ENCODE measurements at regions not wholly inside any gene's neighbourhood (a gene's known extent, or its start where the extent isn't known, plus 50 kb on each side); places are given as distances from the start of the nearest gene placed in this dataset.

DNA sequence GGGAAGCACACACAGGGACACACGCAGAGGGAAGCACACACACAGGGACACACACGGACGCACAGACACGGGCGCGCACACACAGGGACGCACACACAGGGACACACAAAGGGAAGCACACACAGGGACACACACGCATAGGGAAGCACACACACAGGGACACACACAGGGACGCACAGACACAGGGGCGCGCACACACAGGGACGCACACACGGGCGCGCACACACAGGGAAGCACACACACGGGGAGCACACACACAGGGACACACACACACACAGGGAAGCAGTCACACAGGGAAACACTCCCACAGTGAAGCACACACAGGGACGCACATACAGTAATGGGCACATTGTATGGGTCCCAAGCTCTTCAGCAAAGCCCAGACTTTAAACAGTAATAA lies 685.3 kb downstream of the TRIML1 start:
- Histone ChIP-seq H3K36me3 (ENCODE audit: insufficient read depth, low read length) (no peaks in the 10 kb centered on the region), H3K4me3 (ENCODE audit: low read length) (no peak overlapping the region), H3K27ac (ENCODE audit: low read depth, low read length) (no peak overlapping the region), H3K9me3 (ENCODE audit: insufficient read depth, low read depth, low read length) (no peaks in the 10 kb centered on the region), H3K27me3 (ENCODE audit: insufficient read depth, low read length) (no peaks in the 10 kb centered on the region), H3K4me1 (ENCODE audit: insufficient read depth, low read length) (peaks cover 11% of the 10 kb centered on the region), H3K9ac (ENCODE audit: low read depth, low read length) (no peak overlapping the region)
- WGBS, result 96% methylated on average over 17 of the region's 17 CpGs

DNA sequence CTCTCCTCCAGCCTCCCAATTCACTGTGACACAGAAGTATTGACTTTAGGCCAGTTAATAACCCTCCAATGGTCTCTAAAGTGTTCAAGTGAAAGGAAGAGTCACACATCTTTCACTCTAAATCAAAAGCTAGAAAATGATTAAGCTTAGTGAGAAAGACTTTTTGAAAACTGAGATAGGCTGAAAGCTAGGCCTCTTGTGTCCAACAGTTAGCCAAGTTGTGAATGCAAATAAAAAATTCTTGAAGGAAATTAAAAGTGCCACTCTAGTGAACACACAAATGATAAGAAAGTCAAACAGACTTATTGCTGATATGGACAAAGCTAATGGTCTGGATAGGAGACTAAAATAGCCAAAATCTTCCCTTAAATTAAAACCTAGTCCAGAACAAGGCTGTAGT lies 687.2 kb downstream of the TRIML1 start:
- Histone ChIP-seq H3K27me3 (ENCODE audit: insufficient read depth, low read length) (no peaks in the 10 kb centered on the region), H3K4me1 (ENCODE audit: insufficient read depth, low read length) (peaks cover 11% of the 10 kb centered on the region), H3K36me3 (ENCODE audit: insufficient read depth, low read length) (no peaks in the 10 kb centered on the region), H3K27ac (ENCODE audit: low read depth, low read length) (no peak overlapping the region), H3K9ac (ENCODE audit: low read depth, low read length) (no peak overlapping the region), H3K9me3 (ENCODE audit: insufficient read depth, low read depth, low read length) (no peaks in the 10 kb centered on the region), H3K4me3 (ENCODE audit: low read length) (no peak overlapping the region)

DNA sequence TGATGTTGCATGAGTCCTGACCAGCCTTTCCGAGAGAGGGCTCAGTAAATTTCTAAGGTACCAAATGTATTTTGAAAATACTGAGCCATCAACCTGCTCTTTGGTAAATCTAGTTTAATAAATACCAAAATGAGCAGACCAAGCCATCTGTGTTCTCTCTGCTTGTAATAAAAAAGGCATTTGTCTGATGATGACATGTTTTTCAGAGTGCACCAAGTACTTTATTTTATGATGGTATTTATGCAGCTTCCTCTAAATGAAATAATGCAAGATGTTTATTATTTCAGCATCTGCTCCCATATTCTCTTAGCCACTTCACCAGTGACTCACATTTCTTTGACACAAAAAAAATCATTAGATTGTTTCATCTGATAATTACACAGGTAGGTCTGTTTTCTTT lies 700.5 kb downstream of the TRIML1 start:
- no peaks in the 10 kb centered on the region for H3K4me1 ChIP-seq (ENCODE audit: insufficient read depth, low read length)
- no peak overlapping the region for H3K4me3 ChIP-seq (ENCODE audit: low read length)
- H3K27ac ChIP-seq (ENCODE audit: low read depth, low read length), result no peak overlapping the region
- H3K9ac ChIP-seq (ENCODE audit: low read depth, low read length), result no peak overlapping the region
- H3K36me3 ChIP-seq (ENCODE audit: insufficient read depth, low read length), result no peaks in the 10 kb centered on the region
- H3K27me3 ChIP-seq (ENCODE audit: insufficient read depth, low read length), result no peaks in the 10 kb centered on the region
- 100% methylated on average over 1 of the region's 1 CpG for WGBS
- no peaks in the 10 kb centered on the region for H3K9me3 ChIP-seq (ENCODE audit: insufficient read depth, low read depth, low read length)

DNA sequence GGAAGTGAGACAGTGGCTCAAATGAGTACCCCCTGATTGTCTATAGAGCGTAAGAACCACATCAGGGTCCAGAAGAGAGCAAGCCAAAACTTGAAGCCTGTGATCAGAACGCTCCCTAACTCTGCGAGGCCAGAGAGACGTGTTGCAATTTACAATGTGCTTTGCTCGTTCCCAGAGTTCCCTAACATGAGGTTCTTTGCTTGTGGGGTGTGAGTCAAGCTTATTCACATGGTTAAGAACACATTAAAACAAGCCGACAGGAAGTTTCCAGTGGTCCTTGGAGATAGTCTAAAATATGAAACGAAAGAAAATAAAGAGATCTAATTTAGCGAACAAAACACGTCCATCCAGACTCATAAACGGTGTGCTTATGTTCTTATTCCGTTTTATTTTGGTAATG lies 702.3 kb downstream of the TRIML1 start:
- 97% methylated on average over 11 of the region's 11 CpGs for WGBS
- no peaks in the 10 kb centered on the region for H3K27me3 ChIP-seq (ENCODE audit: insufficient read depth, low read length)
- no peaks in the 10 kb centered on the region for H3K9me3 ChIP-seq (ENCODE audit: insufficient read depth, low read depth, low read length)
- no peak overlapping the region for H3K9ac ChIP-seq (ENCODE audit: low read depth, low read length)
- H3K4me3 ChIP-seq (ENCODE audit: low read length), result no peak overlapping the region
- H3K4me1 ChIP-seq (ENCODE audit: insufficient read depth, low read length), result peaks cover 6% of the 10 kb centered on the region
- no peaks in the 10 kb centered on the region for H3K36me3 ChIP-seq (ENCODE audit: insufficient read depth, low read length)
- no peak overlapping the region for H3K27ac ChIP-seq (ENCODE audit: low read depth, low read length)

DNA sequence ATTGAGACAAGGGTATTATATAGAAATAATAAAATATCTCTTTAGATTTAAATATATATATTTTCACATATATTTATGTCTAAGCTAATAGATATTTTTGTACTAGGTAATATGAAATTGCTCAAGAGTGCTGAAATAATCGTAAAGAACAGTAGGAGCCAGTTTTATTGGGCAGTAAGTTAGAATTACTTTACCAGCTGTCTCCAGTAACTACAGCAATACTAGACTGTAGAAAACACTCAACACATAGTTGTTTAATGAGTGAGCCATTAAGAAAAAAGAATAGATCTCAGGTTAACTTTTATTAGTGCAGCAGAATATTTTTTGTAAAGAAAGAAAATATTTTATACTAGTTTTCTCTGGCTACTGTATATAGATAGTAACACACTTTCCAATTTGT lies 715.2 kb downstream of the TRIML1 start:
- H3K9ac ChIP-seq (ENCODE audit: low read depth, low read length), result no peak overlapping the region
- no peaks in the 10 kb centered on the region for H3K4me1 ChIP-seq (ENCODE audit: insufficient read depth, low read length)
- no peaks in the 10 kb centered on the region for H3K36me3 ChIP-seq (ENCODE audit: insufficient read depth, low read length)
- WGBS, result 100% methylated on average over 1 of the region's 1 CpG
- H3K27ac ChIP-seq (ENCODE audit: low read depth, low read length), result no peak overlapping the region
- H3K4me3 ChIP-seq (ENCODE audit: low read length), result no peak overlapping the region
- peaks cover 28% of the 10 kb centered on the region for H3K9me3 ChIP-seq (ENCODE audit: insufficient read depth, low read depth, low read length)
- H3K27me3 ChIP-seq (ENCODE audit: insufficient read depth, low read length), result no peaks in the 10 kb centered on the region

DNA sequence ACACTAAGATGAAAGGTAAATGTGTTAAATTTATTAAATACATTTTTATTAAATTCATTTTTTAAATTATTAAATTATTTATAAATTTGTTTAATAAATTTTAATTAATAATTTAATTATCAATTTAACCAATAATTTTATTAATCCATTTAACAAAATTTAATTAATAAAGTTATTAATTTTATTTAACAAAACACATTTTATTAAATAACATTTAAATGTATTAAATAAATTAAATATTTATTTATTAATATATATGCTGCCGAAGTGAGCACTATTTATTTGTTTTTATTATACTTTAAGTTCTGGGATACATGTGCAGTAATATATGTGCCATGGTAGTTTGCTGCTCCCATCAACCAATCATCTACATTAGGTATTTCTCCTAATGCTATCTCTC lies 719.5 kb downstream of the TRIML1 start:
- H3K9ac ChIP-seq (ENCODE audit: low read depth, low read length), result no peak overlapping the region
- WGBS, result no CpG with 5 or more reads among the region's 1 CpG
- H3K27ac ChIP-seq (ENCODE audit: low read depth, low read length), result no peak overlapping the region
- no peaks in the 10 kb centered on the region for H3K27me3 ChIP-seq (ENCODE audit: insufficient read depth, low read length)
- no peaks in the 10 kb centered on the region for H3K36me3 ChIP-seq (ENCODE audit: insufficient read depth, low read length)
- 0 out of 2 replicates have a peak, but pooled peaks cover 7% of the 10 kb centered on the region for H3K9me3 ChIP-seq (ENCODE audit: insufficient read depth, low read depth, low read length)
- no peaks in the 10 kb centered on the region for H3K4me1 ChIP-seq (ENCODE audit: insufficient read depth, low read length)
- H3K4me3 ChIP-seq (ENCODE audit: low read length), result no peak overlapping the region

DNA sequence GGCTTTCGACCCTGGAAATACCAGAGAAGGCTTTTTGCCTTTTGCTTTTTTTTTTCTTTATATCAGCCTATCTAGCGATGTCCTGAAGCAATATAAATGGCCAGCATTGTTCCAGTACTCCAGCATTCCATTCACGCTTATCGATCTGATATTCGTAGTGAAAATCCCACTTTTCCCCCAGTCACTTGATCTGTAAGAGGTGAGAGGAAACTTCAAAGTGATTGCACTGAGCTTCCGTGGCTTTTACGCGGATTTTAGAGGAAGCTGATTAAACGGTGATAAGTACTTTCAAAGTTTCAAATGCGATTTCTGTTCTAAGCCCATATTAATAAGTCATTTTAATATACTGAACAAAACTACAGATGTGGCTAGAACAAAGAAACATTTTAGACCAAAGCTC lies 725.5 kb downstream of the TRIML1 start:
- H3K27me3 ChIP-seq (ENCODE audit: insufficient read depth, low read length), result no peaks in the 10 kb centered on the region
- H3K4me1 ChIP-seq (ENCODE audit: insufficient read depth, low read length), result no peaks in the 10 kb centered on the region
- H3K9ac ChIP-seq (ENCODE audit: low read depth, low read length), result no peak overlapping the region
- 94% methylated on average over 8 of the region's 10 CpGs for WGBS
- no peaks in the 10 kb centered on the region for H3K36me3 ChIP-seq (ENCODE audit: insufficient read depth, low read length)
- H3K4me3 ChIP-seq (ENCODE audit: low read length), result no peak overlapping the region
- no peak overlapping the region for H3K27ac ChIP-seq (ENCODE audit: low read depth, low read length)
- H3K9me3 ChIP-seq (ENCODE audit: insufficient read depth, low read depth, low read length), result 0 out of 2 replicates have a peak, but pooled peaks cover 4% of the 10 kb centered on the region

DNA sequence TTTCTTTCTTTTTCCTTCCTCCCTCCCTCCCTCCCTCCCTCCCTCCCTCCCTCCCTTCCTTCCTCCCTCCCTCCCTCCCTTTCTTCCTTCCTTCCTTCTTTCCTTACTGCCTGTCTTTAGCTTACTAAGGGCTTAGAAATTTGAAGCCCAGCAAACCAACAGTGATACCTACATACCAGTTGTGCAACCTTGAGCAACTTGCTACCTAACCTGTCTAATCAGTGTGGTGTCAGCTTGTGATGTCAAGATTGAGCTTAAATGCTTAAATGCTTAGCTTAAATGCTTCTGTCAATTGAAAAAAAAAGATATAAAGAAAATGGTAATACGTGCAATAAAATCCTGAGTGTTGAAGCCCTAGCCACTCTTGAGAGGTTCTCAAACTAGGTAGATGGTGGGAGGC lies 728.6 kb downstream of the TRIML1 start:
- H3K36me3 ChIP-seq (ENCODE audit: insufficient read depth, low read length), result no peaks in the 10 kb centered on the region
- H3K9me3 ChIP-seq (ENCODE audit: insufficient read depth, low read depth, low read length), result no peaks in the 10 kb centered on the region
- no peak overlapping the region for H3K4me3 ChIP-seq (ENCODE audit: low read length)
- H3K4me1 ChIP-seq (ENCODE audit: insufficient read depth, low read length), result no peaks in the 10 kb centered on the region
- WGBS, result no CpG with 5 or more reads among the region's 1 CpG
- no peak overlapping the region for H3K27ac ChIP-seq (ENCODE audit: low read depth, low read length)
- H3K9ac ChIP-seq (ENCODE audit: low read depth, low read length), result no peak overlapping the region
- H3K27me3 ChIP-seq (ENCODE audit: insufficient read depth, low read length), result no peaks in the 10 kb centered on the region

DNA sequence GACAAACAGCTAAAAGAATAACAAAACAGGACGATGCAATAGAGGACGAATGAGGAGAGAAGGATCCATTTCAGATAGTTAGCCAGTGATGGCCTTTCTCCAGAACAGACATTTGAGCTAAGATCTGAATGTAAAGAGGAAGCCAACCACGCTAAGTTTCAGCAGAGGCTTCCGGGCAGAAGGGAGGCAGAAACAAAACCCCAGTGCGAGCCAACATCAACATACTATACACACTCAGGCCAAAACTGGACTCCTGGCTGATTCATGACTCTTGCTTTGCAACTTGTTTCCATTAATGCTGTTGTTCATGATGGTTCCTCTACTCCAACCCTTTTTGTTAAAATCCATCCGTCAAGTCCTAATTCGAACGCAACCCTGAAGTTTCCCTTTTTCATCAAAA lies 730.3 kb downstream of the TRIML1 start:
- Histone ChIP-seq H3K4me3 (ENCODE audit: low read length) (no peak overlapping the region), H3K9ac (ENCODE audit: low read depth, low read length) (no peak overlapping the region), H3K4me1 (ENCODE audit: insufficient read depth, low read length) (no peaks in the 10 kb centered on the region), H3K9me3 (ENCODE audit: insufficient read depth, low read depth, low read length) (no peaks in the 10 kb centered on the region), H3K27ac (ENCODE audit: low read depth, low read length) (no peak overlapping the region), H3K27me3 (ENCODE audit: insufficient read depth, low read length) (no peaks in the 10 kb centered on the region), H3K36me3 (ENCODE audit: insufficient read depth, low read length) (no peaks in the 10 kb centered on the region)
- 95% methylated on average over 8 of the region's 8 CpGs for WGBS

DNA sequence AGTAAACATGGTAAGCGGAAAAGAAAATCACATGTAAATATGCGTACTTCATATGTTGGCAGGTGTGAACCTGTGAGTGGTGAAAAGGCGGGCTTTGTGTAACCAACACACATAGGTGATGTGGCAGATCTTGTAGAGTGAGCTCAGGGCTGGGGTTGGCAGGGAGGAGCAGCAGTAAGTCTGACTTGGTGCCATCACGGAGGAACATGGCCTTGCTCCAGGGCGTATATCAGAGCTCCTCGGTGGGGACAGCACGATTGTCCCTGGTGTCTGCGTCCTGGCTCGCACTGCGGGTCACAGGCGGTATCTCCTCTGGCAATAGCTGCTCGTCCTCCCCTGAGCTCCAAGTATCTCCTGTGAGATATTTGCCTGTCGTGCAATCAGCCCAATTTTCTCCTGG lies 733.6 kb downstream of the TRIML1 start:
- 91% methylated on average over 13 of the region's 13 CpGs for WGBS

DNA sequence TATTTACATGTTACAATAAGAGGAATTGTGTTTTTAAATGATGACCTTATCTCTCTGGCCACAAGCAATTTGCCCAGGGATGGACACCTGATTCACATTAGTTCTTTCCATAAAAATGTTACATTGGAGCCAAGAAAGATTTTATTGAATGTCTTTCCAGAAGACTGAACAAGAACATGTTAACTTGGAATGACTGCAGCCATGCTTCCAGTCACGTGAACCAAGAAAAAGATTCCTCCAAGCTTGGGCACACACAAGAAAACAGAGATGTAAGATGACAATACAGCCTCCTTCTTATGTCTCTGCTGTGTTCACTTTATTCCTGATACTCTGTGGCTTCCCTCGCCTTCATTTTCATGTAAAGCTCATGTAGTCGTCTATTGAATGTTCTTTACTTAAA lies 737.6 kb downstream of the TRIML1 start:
- Histone ChIP-seq H3K9me3 (ENCODE audit: insufficient read depth, low read depth, low read length) (no peaks in the 10 kb centered on the region), H3K27me3 (ENCODE audit: insufficient read depth, low read length) (no peaks in the 10 kb centered on the region), H3K9ac (ENCODE audit: low read depth, low read length) (no peak overlapping the region), H3K36me3 (ENCODE audit: insufficient read depth, low read length) (no peaks in the 10 kb centered on the region), H3K4me1 (ENCODE audit: insufficient read depth, low read length) (no peaks in the 10 kb centered on the region), H3K4me3 (ENCODE audit: low read length) (no peak overlapping the region), H3K27ac (ENCODE audit: low read depth, low read length) (no peak overlapping the region)
- WGBS, result 97% methylated on average over 3 of the region's 3 CpGs

More for the DNA sequence above, 733.6 kb downstream of the TRIML1 start:
- no peaks in the 10 kb centered on the region for H3K36me3 ChIP-seq (ENCODE audit: insufficient read depth, low read length)
- no peaks in the 10 kb centered on the region for H3K4me1 ChIP-seq (ENCODE audit: insufficient read depth, low read length)
- no peak overlapping the region for H3K9ac ChIP-seq (ENCODE audit: low read depth, low read length)
- H3K4me3 ChIP-seq (ENCODE audit: low read length), result no peak overlapping the region
- H3K9me3 ChIP-seq (ENCODE audit: insufficient read depth, low read depth, low read length), result no peaks in the 10 kb centered on the region
- no peak overlapping the region for H3K27ac ChIP-seq (ENCODE audit: low read depth, low read length)
- H3K27me3 ChIP-seq (ENCODE audit: insufficient read depth, low read length), result no peaks in the 10 kb centered on the region

DNA sequence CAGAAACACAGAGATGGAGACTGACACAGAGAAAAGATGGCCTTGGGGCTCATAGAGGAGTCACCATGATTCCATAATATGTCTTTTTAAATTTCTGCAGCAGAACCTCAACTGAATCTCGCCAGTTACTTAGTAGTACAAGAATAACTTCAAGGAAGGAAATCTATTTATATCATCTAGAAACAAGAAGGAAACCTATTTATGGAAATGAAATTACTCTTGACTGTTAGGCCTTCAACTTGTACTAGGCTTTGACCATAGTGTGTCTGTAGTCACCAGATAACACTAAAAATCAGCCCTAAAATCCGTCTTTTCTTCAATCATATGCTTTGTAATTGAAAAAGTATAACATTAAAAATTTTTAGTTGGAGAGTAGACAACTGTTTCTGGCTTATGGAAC lies 740.4 kb downstream of the TRIML1 start:
- no CpG with 5 or more reads among the region's 2 CpGs for WGBS
- no peak overlapping the region for H3K27ac ChIP-seq (ENCODE audit: low read depth, low read length)
- H3K9ac ChIP-seq (ENCODE audit: low read depth, low read length), result no peak overlapping the region
- no peaks in the 10 kb centered on the region for H3K4me1 ChIP-seq (ENCODE audit: insufficient read depth, low read length)
- no peaks in the 10 kb centered on the region for H3K9me3 ChIP-seq (ENCODE audit: insufficient read depth, low read depth, low read length)
- no peaks in the 10 kb centered on the region for H3K27me3 ChIP-seq (ENCODE audit: insufficient read depth, low read length)
- no peak overlapping the region for H3K4me3 ChIP-seq (ENCODE audit: low read length)
- no peaks in the 10 kb centered on the region for H3K36me3 ChIP-seq (ENCODE audit: insufficient read depth, low read length)

Data from HUES64 (cell line).